Brain microvascular endothelial cell (primary cell): ENCODE measurements at regions not wholly inside any gene's neighbourhood (a gene's known extent, or its start where the extent isn't known, plus 50 kb on each side); places are given as distances from the start of the nearest gene placed in this dataset.

Experiments used
- DNase-seq: peaks from one replicate; pipeline ENCODE4 v3.0.0-alpha.2; 2020
- H3K27ac ChIP-seq: fragments of 250-450 bp; sonication (Bioruptor Pico); 2 replicates; pipeline ENCODE4 v1.5.1; 2020; ENCODE audit warnings: mild to moderate bottlenecking, moderate library complexity
- H3K27me3 ChIP-seq: fragments of 250-450 bp; sonication (Bioruptor Pico); replicated peaks from 2 replicates; pipeline ENCODE4 v1.5.1; 2020; ENCODE audit warnings: mild to moderate bottlenecking
- H3K36me3 ChIP-seq: fragments of 250-450 bp; sonication (Bioruptor Pico); replicated peaks from 2 replicates; pipeline ENCODE4 v1.5.1; 2020; ENCODE audit warnings: mild to moderate bottlenecking
- H3K4me3 ChIP-seq: 2 replicates; pipeline ENCODE4 v1.5.1; 2011; ENCODE audit warnings: low read depth, mild to moderate bottlenecking, control low read depth, low read length, moderate library complexity
- in situ Hi-C: cut with HindIII; loops from 2 replicates; pipeline ENCODE4 v1.10.0; 2017; ENCODE audit warnings: low sequenced_read_pairs, low pct_ligation_motif_present
- TF ChIP-seq, protein P1 (sequence below): IDR thresholded peaks from 2 replicates; pipeline ENCODE4 v1.5.1; 2011; ENCODE audit warnings: low read depth, mild to moderate bottlenecking, moderate library complexity, low read length, control low read depth, inconsistent platforms; ENCODE audit errors: missing control alignments

DNA sequence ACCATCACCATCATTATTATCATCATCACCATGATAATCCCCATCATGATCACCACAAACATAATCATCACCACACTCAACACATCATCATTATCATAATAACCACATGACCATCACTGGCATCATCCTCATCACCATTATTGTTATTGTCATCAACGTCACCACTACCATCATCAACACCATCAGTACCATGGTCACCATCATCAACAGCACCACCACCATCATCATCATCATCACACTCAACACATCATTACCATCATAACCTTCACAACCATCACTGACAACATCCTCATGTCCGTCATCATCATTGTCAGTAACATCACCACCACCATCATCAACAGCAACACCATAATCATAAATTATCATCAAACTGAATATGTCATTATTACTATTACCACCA, 73.2 kb downstream of the MBD3L1 start:
- Histone ChIP-seq H3K27ac (no peak overlapping the region), H3K36me3 (no peaks in the 10 kb centered on the region), H3K4me3 (no peak overlapping the region), H3K27me3 (no peaks in the 10 kb centered on the region)
- no peak for DNase-seq
- in situ Hi-C loops: no loop called here
- TF ChIP-seq, protein P1, sequence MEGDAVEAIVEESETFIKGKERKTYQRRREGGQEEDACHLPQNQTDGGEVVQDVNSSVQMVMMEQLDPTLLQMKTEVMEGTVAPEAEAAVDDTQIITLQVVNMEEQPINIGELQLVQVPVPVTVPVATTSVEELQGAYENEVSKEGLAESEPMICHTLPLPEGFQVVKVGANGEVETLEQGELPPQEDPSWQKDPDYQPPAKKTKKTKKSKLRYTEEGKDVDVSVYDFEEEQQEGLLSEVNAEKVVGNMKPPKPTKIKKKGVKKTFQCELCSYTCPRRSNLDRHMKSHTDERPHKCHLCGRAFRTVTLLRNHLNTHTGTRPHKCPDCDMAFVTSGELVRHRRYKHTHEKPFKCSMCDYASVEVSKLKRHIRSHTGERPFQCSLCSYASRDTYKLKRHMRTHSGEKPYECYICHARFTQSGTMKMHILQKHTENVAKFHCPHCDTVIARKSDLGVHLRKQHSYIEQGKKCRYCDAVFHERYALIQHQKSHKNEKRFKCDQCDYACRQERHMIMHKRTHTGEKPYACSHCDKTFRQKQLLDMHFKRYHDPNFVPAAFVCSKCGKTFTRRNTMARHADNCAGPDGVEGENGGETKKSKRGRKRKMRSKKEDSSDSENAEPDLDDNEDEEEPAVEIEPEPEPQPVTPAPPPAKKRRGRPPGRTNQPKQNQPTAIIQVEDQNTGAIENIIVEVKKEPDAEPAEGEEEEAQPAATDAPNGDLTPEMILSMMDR: no peak

DNA sequence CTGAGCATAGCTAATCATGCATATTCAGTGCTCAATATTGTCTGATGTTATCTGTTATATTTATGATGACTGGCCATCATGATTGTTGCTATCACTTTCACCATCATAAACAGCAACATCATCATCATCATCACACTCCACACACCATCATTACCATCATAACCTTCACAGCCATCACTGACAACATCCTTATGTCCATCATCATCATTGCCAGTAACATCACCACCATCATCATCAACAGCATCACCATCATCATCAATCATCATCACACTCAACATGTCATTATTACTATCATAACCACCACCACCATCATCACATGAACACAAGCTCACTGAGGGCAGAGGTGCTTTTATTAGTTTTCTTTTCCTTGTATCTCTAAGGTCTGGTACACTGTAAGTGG, 75.9 kb downstream of the MBD3L1 start:
- H3K4me3 ChIP-seq: no peak overlapping the region
- no peaks in the 10 kb centered on the region for H3K36me3 ChIP-seq
- no peak overlapping the region for H3K27ac ChIP-seq
- in situ Hi-C loops: no loop called here
- DNase-seq: no peak
- TF ChIP-seq, protein P1: no peak
- H3K27me3 ChIP-seq: no peaks in the 10 kb centered on the region

DNA sequence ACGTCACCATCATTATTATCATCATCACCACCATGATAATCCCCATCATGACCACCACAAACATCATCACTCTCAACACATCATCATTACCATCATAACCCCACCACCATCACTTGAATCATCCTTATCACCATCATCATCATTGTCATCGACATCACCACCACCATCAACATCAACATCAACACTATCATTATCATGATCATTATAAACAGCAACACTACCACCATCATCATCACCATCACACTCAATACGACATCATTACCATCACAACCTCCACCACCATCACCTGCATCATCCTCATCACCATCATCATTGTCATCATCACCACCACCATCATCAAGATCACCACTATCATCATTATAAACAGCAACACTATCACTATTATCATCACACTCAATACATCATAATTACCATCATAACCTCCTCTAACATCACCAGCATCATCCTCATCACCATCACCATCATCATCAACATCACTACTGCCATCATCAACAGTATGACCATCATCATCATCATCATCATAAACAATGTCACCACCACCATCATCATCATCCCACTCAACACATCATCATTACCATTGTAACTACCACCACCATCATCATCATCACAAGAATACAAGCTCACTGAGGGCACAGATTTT, 78.7 kb downstream of the MBD3L1 start:
- no peak for DNase-seq
- Histone ChIP-seq H3K27ac (no peak overlapping the region), H3K4me3 (no peak overlapping the region), H3K27me3 (no peaks in the 10 kb centered on the region), H3K36me3 (no peaks in the 10 kb centered on the region)
- TF ChIP-seq, protein P1: no peak
- in situ Hi-C loops: no loop called here

DNA sequence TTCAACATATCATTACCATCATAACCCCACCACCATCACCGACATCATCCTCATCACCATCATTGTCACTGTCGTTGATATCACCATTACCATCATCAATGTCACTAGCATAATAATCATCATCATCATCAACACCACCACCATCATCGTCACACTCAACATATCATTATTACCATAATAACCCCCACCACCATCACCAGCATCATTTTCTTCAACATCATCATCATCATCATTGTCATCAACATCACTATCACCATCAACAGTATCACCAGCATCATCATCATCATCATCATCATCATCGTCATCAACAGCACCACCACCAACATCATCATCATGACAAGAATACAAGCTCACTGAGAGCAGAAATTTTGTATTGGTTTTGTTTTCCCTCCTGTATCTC, 83.8 kb downstream of the MBD3L1 start:
- TF ChIP-seq, protein P1: no peak
- Histone ChIP-seq H3K4me3 (no peak overlapping the region), H3K27ac (no peak overlapping the region), H3K36me3 (no peaks in the 10 kb centered on the region), H3K27me3 (no peaks in the 10 kb centered on the region)
- DNase-seq: no peak
- in situ Hi-C loops: no loop called here

DNA sequence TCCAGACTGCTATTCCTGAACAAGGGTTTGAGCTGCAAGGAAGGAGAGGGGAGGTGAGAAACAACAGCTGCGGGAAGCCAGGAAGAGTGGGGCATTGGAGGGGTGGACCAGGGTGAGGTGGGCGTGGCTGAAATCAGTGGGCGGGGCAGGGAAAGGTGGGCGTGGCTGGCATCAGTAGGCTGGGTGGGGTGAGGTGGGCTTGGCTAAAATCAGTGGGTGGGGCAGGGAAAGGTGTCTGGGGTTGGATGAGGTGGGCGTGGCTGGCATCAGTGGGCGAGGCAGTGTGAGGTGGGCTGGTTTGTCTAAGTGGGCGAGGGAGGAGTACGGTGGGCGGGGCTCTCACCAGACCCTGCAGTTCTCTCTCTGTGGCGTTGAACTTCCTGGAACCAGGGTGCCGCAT, 87.6 kb downstream of the MUC16 start:
- Histone ChIP-seq H3K27ac (no peak overlapping the region), H3K4me3 (no peak overlapping the region), H3K36me3 (no peaks in the 10 kb centered on the region), H3K27me3 (no peaks in the 10 kb centered on the region)
- in situ Hi-C loops: no loop called here
- TF ChIP-seq, protein P1: no peak
- DNase-seq: no peak

DNA sequence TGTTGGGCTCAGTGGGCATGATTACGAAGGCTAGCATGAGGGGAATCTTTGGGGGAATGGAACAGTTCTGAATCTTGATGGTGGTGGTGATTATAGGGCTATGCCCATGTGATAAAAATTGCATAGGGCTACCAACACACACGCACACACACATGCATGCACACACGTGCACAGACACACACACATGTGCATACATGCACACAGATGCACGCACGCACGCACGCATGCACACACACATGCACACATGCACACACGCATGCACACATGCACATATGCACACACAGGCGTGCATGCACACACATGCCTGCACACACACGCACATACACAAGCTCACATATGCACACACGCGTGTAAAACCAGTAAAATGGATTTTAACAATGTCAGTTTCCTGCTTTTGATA, 85.9 kb downstream of the MUC16 start:
- Histone ChIP-seq H3K4me3 (no peak overlapping the region), H3K27ac (no peak overlapping the region), H3K27me3 (no peaks in the 10 kb centered on the region), H3K36me3 (no peaks in the 10 kb centered on the region)
- TF ChIP-seq, protein P1: no peak
- DNase-seq: no peak
- in situ Hi-C loops: no loop called here
